Endothelial cell of umbilical vein (primary cell): ENCODE measurements at regions not wholly inside any gene's neighbourhood (a gene's known extent, or its start where the extent isn't known, plus 50 kb on each side); places are given as distances from the start of the nearest gene placed in this dataset.

ENCODE experiments used
- BruUV-seq: library from RNA; stranded (reverse); fragments of 400-500 nt; replicated peaks from 2 replicates; lab custom pipeline; 2021; lab: Mats Ljungman, UMichigan
- CTCF ChIA-PET: fragments of 300-600, 350-600 bp; sonication (Branson Sonifier 250); formaldehyde crosslinking; loops from one replicate; lab custom pipeline; 2021; ENCODE audit warnings: antibody characterized with exemption, inconsistent platforms; lab: Charles Lee
- POLR2A ChIA-PET: fragments of 300-600, 350-600 bp; sonication (Branson Sonifier 250); formaldehyde crosslinking; loops from one replicate; lab custom pipeline; 2021; ENCODE audit warnings: antibody characterized with exemption, inconsistent platforms; lab: Charles Lee
- DNase-seq: peaks from one replicate; pipeline ENCODE4 v3.0.0-alpha.2; 2011; ENCODE audit warnings: low read depth, low spot score
- FAIRE-seq: peaks from 2 replicates; lab custom pipeline; 2011; peaks lifted over from hg19 to GRCh38; lab: Jason Lieb, UNC
- H2AFZ ChIP-seq: 2 replicates; pipeline ENCODE4 v1.6.0; 2012; ENCODE audit warnings: low read depth, low read length, control low read depth, inconsistent platforms
- H3K27ac ChIP-seq: 2 replicates; pipeline ENCODE4 v1.5.1; 2011; ENCODE audit warnings: low read depth, mild to moderate bottlenecking, control low read depth, low read length, moderate library complexity; ENCODE audit not compliant: insufficient read depth
- H3K27me3 ChIP-seq, 2 experiments: 2 replicates each; pipeline versions ENCODE4 v1.6.0 to v1.6.1; 2011; ENCODE audit warnings: low read length in 2 of 2, mixed read lengths in 1 of 2; ENCODE audit not compliant: control insufficient read depth in 2 of 2, insufficient read depth in 2 of 2
- H3K36me3 ChIP-seq, 2 experiments: 2 replicates in 1 of 2; 3 replicates in 1 of 2; pipeline ENCODE4 v1.5.1; 2011; ENCODE audit warnings: low read length in 2 of 2, mild to moderate bottlenecking in 1 of 2, moderate library complexity in 1 of 2; ENCODE audit not compliant: control insufficient read depth in 2 of 2, insufficient read depth in 2 of 2; ENCODE audit errors: extremely low read depth in 1 of 2
- H3K4me1 ChIP-seq: 3 replicates; pipeline ENCODE4 v1.5.1; 2011; ENCODE audit warnings: mild to moderate bottlenecking, low read length; ENCODE audit not compliant: control insufficient read depth, insufficient read depth; ENCODE audit errors: extremely low read depth
- H3K4me2 ChIP-seq: 2 replicates; pipeline ENCODE4 v1.6.1; 2011; ENCODE audit warnings: low read length, control low read depth, mixed read lengths; ENCODE audit not compliant: insufficient read depth
- H3K4me3 ChIP-seq, 3 experiments: fragments of 200-600 bp in 1 of 3; sonication (generic), shearing (Covaris generic) in 1 of 3; replicated peaks in 1 of 3; 2 replicates each; pipeline ENCODE4 v1.5.1; 2011 to 2016; ENCODE audit warnings: control low read depth in 3 of 3, low read length in 3 of 3, mild to moderate bottlenecking in 2 of 3, inconsistent platforms in 1 of 3, low read depth in 1 of 3, moderate library complexity in 1 of 3; ENCODE audit not compliant: insufficient read depth in 1 of 3
- H3K79me2 ChIP-seq: 2 replicates; pipeline ENCODE4 v1.6.0; 2012; ENCODE audit warnings: low read length, inconsistent platforms; ENCODE audit not compliant: control insufficient read depth, insufficient read depth
- H3K9ac ChIP-seq: replicated peaks from 2 replicates; pipeline ENCODE3; 2011; ENCODE audit warnings: low read length, control low read depth; ENCODE audit not compliant: insufficient read depth; ENCODE audit errors: extremely low read depth
- H3K9me1 ChIP-seq: replicated peaks from 3 replicates; pipeline ENCODE4 v1.6.0; 2011; ENCODE audit warnings: mild to moderate bottlenecking, low read length; ENCODE audit not compliant: control insufficient read depth, insufficient read depth; ENCODE audit errors: extremely low read depth
- H3K9me3 ChIP-seq: replicated peaks from 2 replicates; pipeline ENCODE4 v1.5.1; 2012; ENCODE audit warnings: low read length, inconsistent platforms; ENCODE audit not compliant: control insufficient read depth, insufficient read depth
- H4K20me1 ChIP-seq: replicated peaks from 2 replicates; pipeline ENCODE3; 2011; ENCODE audit warnings: mild to moderate bottlenecking, low read length; ENCODE audit not compliant: control insufficient read depth, insufficient read depth; ENCODE audit errors: extremely low read depth
- FOS ChIP-seq: IDR thresholded peaks from 2 replicates; pipeline ENCODE4 v1.6.1; 2011; ENCODE audit warnings: mild to moderate bottlenecking, low read length, moderate library complexity, borderline replicate concordance; ENCODE audit not compliant: insufficient read depth
- GATA2 ChIP-seq: IDR thresholded peaks from 2 replicates; pipeline ENCODE4 v1.7.0; 2011; ENCODE audit warnings: low read depth, mild to moderate bottlenecking, moderate library complexity, mixed read lengths, low read length; ENCODE audit not compliant: insufficient read length, insufficient read depth
- JUN ChIP-seq: IDR thresholded peaks from 2 replicates; pipeline ENCODE4 v1.6.1; 2011; ENCODE audit warnings: borderline replicate concordance, low read depth; ENCODE audit not compliant: insufficient read length, insufficient read depth
- MAX ChIP-seq: IDR thresholded peaks from 2 replicates; pipeline ENCODE4 v1.6.1; 2011; ENCODE audit not compliant: insufficient read depth, insufficient read length
- MYC ChIP-seq: IDR thresholded peaks from one replicate; pipeline ENCODE4 v1.6.1; 2011; ENCODE audit warnings: mild to moderate bottlenecking, low read depth, low read length
- POLR2A ChIP-seq: IDR thresholded peaks from 2 replicates; pipeline ENCODE4 v1.6.1; 2012; ENCODE audit warnings: low read depth, mild to moderate bottlenecking, control low read depth, low read length
- POLR2AphosphoS5 ChIP-seq: IDR thresholded peaks from 2 replicates; pipeline ENCODE4 v1.6.1; 2012; ENCODE audit warnings: low read depth, mild to moderate bottlenecking, control low read depth, low read length, moderate library complexity; ENCODE audit not compliant: insufficient read depth
- dilution Hi-C: fragments of 300-500 bp; cut with MboI; formaldehyde crosslinking; loops from one replicate; pipeline ENCODE4 v1.15.0; 2019; ENCODE audit warnings: low sequenced_read_pairs; ENCODE audit not compliant: extremely low pct_ligation_motif_present
- intact Hi-C: fragments of 100-400 bp; cut with micrococcal nuclease; formaldehyde crosslinking; loops from one replicate; pipeline ENCODE4 v1.10.0; 2022

DNA sequence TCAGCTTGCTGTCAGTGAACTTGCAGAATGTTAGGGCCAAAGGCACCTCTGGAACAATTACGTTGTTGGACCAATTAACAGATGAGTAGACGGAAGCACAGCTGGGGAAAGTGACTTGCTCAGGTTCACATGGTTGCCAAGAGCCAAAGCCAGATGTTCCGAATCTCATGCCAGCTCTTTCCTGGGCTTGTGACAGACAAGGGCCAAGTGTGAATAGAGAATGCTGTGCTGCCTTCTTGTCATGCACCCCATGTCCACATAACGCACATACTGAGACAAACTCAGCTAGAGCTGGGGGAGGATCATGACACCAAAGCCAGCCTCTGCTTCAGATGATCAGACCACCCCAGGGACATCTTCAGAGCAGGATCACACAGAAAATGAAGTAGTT is 616.3 kb downstream of the INSC start:
- no peak overlapping the region for H3K9ac ChIP-seq
- H4K20me1 ChIP-seq, result no peaks in the 10 kb centered on the region
- H3K9me3 ChIP-seq, result no peaks in the 10 kb centered on the region
- H3K36me3 ChIP-seq, result no peaks in the 10 kb centered on the region
- peaks cover 0 to 2% of the 10 kb centered on the region in 2 experiments for H3K27me3 ChIP-seq
- no peak for FAIRE-seq
- ChIA-PET CTCF (no interaction called here), POLR2A (no interaction called here)
- DNase-seq, result no peak
- intact Hi-C loops (no loop called here), dilution Hi-C loops (no loop called here)
- H3K79me2 ChIP-seq, result no peaks in the 10 kb centered on the region
- no peaks in the 10 kb centered on the region for H3K4me1 ChIP-seq
- TF ChIP-seq MYC (no peak), GATA2 (no peak), POLR2A (no peak), MAX (no peak), POLR2AphosphoS5 (no peak), FOS (no peak)
- BruUV-seq, result no TSS peak
- no peak overlapping the region for H3K27ac ChIP-seq
- H3K4me2 ChIP-seq, result no peak overlapping the region
- H3K9me1 ChIP-seq, result no peaks in the 10 kb centered on the region
- H3K4me3 ChIP-seq, result no peak overlapping the region
- H2AFZ ChIP-seq, result no peak overlapping the region

DNA sequence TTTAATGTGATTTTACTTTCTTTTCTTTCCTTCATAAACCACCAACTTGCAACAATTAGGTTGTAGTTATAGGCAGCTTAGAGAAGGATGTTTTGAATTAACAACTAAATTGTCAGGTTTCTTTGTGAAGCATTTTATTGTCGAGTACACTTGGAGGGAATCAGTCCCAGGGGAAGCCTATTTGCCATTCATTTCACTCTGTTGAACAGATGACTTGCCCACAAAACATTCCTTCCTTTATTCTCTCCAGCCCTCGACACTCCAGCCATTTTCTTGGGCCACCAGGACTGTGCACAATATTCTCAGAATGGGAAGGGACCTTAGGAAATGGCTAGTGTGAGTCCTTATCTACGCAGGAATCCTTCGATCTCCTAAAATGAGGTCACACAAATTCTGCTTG is 620.6 kb downstream of the SOX6 start:
- H3K4me3 ChIP-seq, result no peak overlapping the region
- FAIRE-seq, result no peak
- intact Hi-C loops (no loop called here), dilution Hi-C loops (no loop called here)
- H3K36me3 ChIP-seq, result no peaks in the 10 kb centered on the region
- H3K79me2 ChIP-seq, result no peaks in the 10 kb centered on the region
- no peak overlapping the region for H3K27ac ChIP-seq
- no peaks in the 10 kb centered on the region for H4K20me1 ChIP-seq
- no peaks in the 10 kb centered on the region for H3K9me3 ChIP-seq
- H3K4me2 ChIP-seq, result no peak overlapping the region
- BruUV-seq, result no TSS peak
- POLR2A ChIA-PET, result no interaction called here
- H3K27me3 ChIP-seq, result peaks cover 0 to under 1% of the 10 kb centered on the region in 2 experiments
- no peak overlapping the region for H3K9ac ChIP-seq
- no peak for TF ChIP-seq POLR2AphosphoS5
- no peak for TF ChIP-seq JUN
- TF ChIP-seq FOS, result no peak
- TF ChIP-seq MYC, result no peak
- DNase-seq, result no peak
- no peaks in the 10 kb centered on the region for H3K9me1 ChIP-seq
- no peak overlapping the region for H2AFZ ChIP-seq
- H3K4me1 ChIP-seq, result no peaks in the 10 kb centered on the region
- CTCF ChIA-PET, result interaction anchor here (1.5 kb wide), 1 partner anchor 13 kb away, joined by 3 read pairs; no protein-coding TSS in a partner anchor
